HG02759 (cell line): ENCODE measurements at regions not wholly inside any gene's neighbourhood (a gene's known extent, or its start where the extent isn't known, plus 50 kb on each side); places are given as distances from the start of the nearest gene placed in this dataset.
"Not testable (repeated sequence)": the region's sequence is repeated elsewhere in the genome, so short reads cannot be mapped to it uniquely, and the experiment has no call there.

Experiments used
- ATAC-seq: cut with Tn5 transposase; IDR thresholded peaks from one replicate; pipeline ENCODE4 v1.9.1; 2021; ENCODE audit warnings: mild to moderate bottlenecking, moderate library complexity; ENCODE audit not compliant: unreplicated experiment

DNA sequence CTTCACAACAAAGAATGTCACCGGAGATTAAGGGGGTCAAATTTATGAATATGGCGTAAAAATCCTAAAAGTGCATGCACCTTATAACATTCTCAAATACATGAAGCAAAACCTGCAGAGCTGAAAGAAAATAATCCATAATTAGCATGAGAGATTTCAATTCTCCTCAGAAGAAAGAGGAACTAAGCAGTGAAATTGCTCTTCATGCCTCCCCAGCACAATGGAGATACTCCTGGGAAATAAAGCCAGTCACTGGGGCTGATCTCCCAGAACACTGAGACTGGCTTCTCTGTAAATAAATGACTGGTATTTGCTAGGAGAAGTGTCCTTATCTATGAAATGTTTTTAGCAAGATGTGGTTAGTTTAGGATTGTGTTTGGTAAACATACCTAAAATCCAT, 68.1 kb downstream of the GOLGA6L6 start:
- ATAC-seq, result peak; percentile 43

- ATAC-seq, result peak; percentile 77
Observed at GRCh38 chr15:20472983-20473382, 68.6 kb downstream of the GOLGA6L6 start.

DNA sequence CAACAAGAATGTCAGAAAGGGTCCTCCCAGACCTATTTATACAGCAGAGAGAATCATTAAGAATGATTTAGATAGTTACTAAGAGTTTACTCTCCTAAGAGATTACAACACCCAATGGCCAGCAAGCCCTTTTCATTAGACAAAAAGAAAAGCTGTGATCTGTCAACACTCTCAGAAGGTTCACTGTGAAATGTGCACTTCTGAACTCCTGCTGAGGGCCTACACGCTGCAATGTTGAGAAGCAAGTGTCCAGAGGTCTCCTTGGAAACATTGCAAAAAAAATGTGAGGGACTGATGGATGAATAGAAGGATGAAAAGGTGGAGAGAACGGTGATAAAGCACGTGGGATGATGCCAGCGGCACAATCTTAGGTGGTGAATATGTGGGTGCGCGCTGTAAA, 70.8 kb downstream of the GOLGA6L6 start:
- ATAC-seq, result not testable (repeated sequence)

DNA sequence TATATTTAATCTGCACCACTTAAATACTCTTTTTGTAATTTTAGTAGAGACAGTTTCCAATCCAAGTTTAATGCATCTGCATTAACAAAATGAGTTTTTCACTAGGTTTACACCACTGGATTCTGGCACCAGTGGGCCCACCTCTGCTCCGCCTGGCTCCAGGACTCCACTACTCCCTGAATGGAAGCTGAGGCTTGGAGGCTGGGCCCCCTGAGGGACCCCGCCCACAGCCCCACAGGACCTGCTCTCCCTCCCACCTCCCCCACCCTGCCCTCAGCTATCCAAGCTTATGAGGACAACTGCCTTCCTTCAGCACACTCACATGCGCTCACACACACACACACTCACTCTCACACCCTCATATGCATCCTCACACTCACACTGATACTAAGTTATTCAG, 100.5 kb downstream of the GOLGA6L6 start:
- not testable (repeated sequence) for ATAC-seq

DNA sequence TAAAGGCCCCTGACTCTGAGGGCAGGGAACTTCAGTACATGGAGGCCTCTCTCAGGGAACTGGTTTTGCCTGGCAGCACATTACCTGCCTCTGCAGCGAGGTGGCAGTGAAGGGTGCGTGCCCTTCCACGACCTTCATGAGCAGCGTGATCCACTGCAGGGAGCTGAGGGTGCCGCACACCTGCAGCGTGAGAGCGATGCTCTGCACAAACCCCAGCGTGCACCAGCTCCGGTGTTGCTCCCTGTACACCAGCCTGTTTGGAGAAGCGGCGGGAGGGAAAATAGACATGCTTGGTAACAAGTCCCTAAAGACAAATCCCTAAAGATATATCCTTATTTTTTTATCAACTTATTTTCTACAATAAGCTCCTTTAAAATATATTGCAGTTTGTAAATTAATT, 101.2 kb downstream of the GOLGA6L6 start:
- not testable (repeated sequence) for ATAC-seq

- not testable (repeated sequence) for ATAC-seq
Observed at GRCh38 chr15:20439111-20439510, 102.5 kb downstream of the GOLGA6L6 start.

DNA sequence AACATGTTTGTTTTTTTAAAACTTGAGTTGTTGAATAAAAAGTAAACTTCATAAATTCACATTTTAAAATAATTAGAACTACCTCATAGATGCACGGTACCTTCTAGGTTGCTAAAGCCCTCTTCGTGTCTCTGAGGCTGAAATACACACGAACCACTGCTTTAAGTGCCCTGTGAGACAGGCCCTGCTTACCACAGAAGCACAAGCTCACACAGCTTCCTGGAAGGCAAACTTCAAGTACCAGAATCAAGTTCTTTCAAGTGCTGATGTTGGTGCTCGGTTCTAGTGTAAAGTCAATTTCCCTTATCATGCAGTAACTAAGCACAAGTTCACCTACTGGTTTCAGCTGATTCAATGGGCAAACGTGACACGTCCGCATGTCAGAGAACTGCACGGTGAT, 103.3 kb downstream of the GOLGA6L6 start:
- not testable (repeated sequence) for ATAC-seq

GRCh38 chr15:20433468-20433867, 108.1 kb downstream of the GOLGA6L6 start:
- not testable (repeated sequence) for ATAC-seq

DNA sequence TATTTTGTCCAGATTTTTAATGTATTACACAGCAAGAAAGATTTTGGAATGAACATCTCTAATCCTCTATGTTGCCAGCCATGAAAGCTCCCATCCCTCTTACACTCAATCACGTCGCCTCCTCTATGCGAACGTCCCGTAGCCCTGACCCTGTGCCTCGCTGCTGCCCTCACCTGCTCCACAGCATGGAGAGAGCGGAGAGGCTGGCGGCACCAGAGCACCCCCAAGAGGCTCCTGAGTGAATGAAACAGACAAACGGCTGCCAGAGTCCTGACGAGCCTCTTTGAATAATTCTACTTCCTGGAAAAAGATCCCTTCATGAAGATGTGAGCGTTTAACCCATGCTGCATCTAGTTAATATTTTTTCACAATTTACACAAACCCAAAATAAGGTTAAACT, 111.1 kb downstream of the GOLGA6L6 start:
- ATAC-seq, result not testable (repeated sequence)

- not testable (repeated sequence) for ATAC-seq
Observed at GRCh38 chr15:20420710-20421109, 120.9 kb downstream of the GOLGA6L6 start.

- ATAC-seq, result not testable (repeated sequence)
Observed at GRCh38 chr15:20416618-20417017, 125.0 kb downstream of the GOLGA6L6 start.

- ATAC-seq, result not testable (repeated sequence)
Observed at GRCh38 chr15:20409667-20410198, 131.9 kb downstream of the GOLGA6L6 start.

GRCh38 chr15:20409247-20409646, 132.4 kb downstream of the GOLGA6L6 start:
- no peak for ATAC-seq

DNA sequence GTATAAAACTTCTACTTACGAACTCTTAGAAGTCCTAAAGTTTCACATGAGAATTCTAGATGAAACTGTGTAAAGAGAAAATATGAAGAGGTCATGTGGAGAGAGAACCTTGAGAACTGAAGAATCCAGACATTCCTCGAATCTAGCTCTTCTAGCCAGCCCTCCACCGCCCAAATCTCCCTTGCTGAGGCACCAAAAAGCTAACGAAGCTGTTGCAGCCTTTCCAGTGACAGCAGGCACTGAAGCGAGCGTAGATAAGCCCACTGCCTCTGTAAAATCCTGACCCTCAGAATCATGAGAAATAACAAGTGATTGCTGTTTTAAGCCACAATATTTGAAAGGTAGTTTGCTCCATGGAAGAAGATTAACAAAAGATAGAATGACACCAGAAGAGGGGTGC, 134.0 kb downstream of the GOLGA6L6 start:
- ATAC-seq, result no peak

DNA sequence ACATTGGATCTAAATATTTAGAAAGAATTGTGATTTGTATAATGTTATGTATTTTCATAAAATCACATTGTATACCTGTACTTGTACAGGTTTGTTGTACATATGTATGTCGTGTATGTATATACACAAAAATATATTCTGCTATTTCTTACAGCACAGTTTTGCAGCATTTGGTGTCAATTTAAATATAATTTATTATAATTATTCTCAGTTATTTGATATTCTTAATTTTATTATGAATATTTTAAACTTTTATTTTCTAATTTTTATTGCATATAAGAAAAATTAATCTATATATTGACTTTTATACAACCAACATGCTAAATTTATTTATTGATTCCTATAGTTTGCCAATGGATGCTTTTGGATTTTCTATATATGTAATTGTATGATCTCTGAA, 137.0 kb downstream of the GOLGA6L6 start:
- not testable (repeated sequence) for ATAC-seq

- not testable (repeated sequence) for ATAC-seq
Observed at GRCh38 chr15:20402586-20402985, 139.0 kb downstream of the GOLGA6L6 start.

DNA sequence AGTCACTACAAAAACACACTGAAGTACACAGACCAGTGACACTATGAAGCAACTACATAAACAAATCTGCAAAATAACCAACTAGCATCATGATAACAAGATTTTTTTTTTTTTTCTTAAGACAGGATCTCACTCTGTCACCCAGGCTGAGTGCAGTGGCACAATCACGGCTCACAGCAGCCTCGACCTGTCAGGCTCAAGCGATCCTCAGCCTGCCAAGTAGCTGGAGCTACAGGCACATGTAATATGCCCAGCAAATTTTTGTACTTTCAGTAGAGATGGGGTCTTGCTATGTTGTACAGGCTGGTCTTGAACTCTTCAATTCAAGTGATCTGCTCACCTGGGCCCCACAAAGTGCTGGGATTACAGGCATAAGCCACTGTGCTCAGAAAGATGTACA, 140.5 kb downstream of the GOLGA6L6 start:
- ATAC-seq, result not testable (repeated sequence)

DNA sequence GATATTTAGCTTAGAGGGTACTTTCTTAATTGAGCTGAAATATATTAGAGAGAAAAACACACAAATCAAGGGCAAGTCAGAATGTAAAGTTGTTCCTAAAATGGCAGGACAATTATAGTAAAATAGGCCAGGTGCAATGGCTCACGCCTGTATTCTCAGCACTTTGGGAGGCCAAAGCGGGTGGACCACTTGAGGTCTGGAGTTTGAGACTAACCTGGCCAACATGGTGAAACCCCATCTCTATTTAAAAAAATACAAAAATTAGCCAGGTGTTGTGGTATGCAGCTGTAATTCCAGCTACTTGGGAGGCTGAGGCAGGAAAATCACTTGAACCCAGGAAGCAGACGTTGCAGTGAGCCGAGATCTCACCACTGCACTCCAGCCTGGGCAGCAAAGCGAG, 142.9 kb downstream of the GOLGA6L6 start:
- not testable (repeated sequence) for ATAC-seq

GRCh38 chr15:20388161-20388560, 153.4 kb downstream of the GOLGA6L6 start:
- ATAC-seq, result not testable (repeated sequence)

GRCh38 chr15:20386198-20386597, 155.4 kb downstream of the GOLGA6L6 start:
- ATAC-seq, result no peak

- not testable (repeated sequence) for ATAC-seq
Observed at GRCh38 chr15:20380199-20380598, 161.4 kb downstream of the GOLGA6L6 start.

GRCh38 chr15:20376872-20377271, 164.7 kb downstream of the GOLGA6L6 start:
- ATAC-seq, result no peak

GRCh38 chr15:20372416-20372815, 169.2 kb downstream of the GOLGA6L6 start:
- not testable (repeated sequence) for ATAC-seq
